ENCODE measurements at regions not wholly inside any gene's neighbourhood (a gene's known extent, or its start where the extent isn't known, plus 50 kb on each side); places are given as distances from the start of the nearest gene placed in this dataset.

DNA sequence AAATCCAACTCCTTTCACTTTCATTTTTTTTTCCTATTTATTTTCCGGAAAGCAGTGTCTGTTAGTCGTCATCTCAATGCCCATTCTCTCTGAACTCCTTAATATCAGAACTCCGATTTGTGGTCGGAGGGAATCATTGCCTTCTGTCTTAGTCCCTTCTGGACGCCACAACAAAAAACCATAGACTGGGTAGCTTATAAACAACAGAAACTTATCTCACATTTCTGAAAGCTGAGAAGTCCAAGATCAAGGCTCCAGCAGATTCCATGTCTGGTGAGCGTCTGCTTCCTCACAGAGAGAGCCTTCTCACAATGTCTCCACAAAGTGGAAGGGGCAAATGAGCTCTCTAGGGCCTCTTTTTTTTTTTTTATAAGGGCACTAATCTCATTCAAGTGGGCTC is 296.6 kb upstream of the CDH11 start:
- Histone ChIP-seq H2AFZ (ENCODE audit: low read depth, low read length, poor library complexity, severe bottlenecking) (no peak overlapping the region), H3K27ac (ENCODE audit: low read depth, low read length) (no peak overlapping the region), H3K4me3 (replicated peaks in 1 of 2; ENCODE audit: low read depth in 1 of 2, low read length in 2 of 2) (no peak overlapping the region), H3K9me2 (ENCODE audit: insufficient read depth) (no peaks in the 10 kb centered on the region), H3K9ac (ENCODE audit: low read length) (no peak overlapping the region), H3K9me3 (ENCODE audit: control insufficient read depth in 1 of 2, insufficient read depth in 1 of 2, low read depth in 1 of 2, low read length in 2 of 2) (peaks cover under 1 to 15% of the 10 kb centered on the region in 2 experiments; a peak in 2 of 4 replicates), H3K27me3 (ENCODE audit: insufficient read depth, low read length) (no peaks in the 10 kb centered on the region), H4K20me1 (ENCODE audit: insufficient read depth) (no peaks in the 10 kb centered on the region), H3K79me2 (ENCODE audit: insufficient read depth, low read length) (no peaks in the 10 kb centered on the region), H3K36me3 (ENCODE audit: control insufficient read depth in 1 of 2, insufficient read depth in 2 of 2, low read length in 2 of 2) (no peaks in the 10 kb centered on the region), H3K4me2 (ENCODE audit: low read length) (no peak overlapping the region), H3K4me1 (ENCODE audit: control insufficient read depth in 1 of 2, insufficient read depth in 2 of 2, low read length in 2 of 2) (no peaks in the 10 kb centered on the region)
- no peak for TF ChIP-seq FOSL1 (IDR thresholded peaks at IDR 0.05; ENCODE audit: low read depth)
- no peak for TF ChIP-seq EZH2 (IDR thresholded peaks at IDR 0.05)
- no peak for TF ChIP-seq EGR1 (IDR thresholded peaks at IDR 0.05; ENCODE audit: low read depth)
- TF ChIP-seq EZH2phosphoT487 (IDR thresholded peaks at IDR 0.05; ENCODE audit: borderline replicate concordance), result no peak
- TF ChIP-seq, protein P1, sequence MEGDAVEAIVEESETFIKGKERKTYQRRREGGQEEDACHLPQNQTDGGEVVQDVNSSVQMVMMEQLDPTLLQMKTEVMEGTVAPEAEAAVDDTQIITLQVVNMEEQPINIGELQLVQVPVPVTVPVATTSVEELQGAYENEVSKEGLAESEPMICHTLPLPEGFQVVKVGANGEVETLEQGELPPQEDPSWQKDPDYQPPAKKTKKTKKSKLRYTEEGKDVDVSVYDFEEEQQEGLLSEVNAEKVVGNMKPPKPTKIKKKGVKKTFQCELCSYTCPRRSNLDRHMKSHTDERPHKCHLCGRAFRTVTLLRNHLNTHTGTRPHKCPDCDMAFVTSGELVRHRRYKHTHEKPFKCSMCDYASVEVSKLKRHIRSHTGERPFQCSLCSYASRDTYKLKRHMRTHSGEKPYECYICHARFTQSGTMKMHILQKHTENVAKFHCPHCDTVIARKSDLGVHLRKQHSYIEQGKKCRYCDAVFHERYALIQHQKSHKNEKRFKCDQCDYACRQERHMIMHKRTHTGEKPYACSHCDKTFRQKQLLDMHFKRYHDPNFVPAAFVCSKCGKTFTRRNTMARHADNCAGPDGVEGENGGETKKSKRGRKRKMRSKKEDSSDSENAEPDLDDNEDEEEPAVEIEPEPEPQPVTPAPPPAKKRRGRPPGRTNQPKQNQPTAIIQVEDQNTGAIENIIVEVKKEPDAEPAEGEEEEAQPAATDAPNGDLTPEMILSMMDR (IDR thresholded peaks at IDR 0.05 in 2 of 3, conservative IDR thresholded peaks at IDR 0.05 in 1 of 3; ENCODE audit: borderline replicate concordance in 1 of 3, insufficient read depth in 1 of 3, low read depth in 2 of 3, low read length in 2 of 3), result no peak
- TF ChIP-seq ELF1 (IDR thresholded peaks at IDR 0.05; ENCODE audit: borderline replicate concordance, low read depth), result no peak
- TF ChIP-seq, protein P2, sequence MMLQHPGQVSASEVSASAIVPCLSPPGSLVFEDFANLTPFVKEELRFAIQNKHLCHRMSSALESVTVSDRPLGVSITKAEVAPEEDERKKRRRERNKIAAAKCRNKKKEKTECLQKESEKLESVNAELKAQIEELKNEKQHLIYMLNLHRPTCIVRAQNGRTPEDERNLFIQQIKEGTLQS (IDR thresholded peaks at IDR 0.05), result no peak
- no peak for TF ChIP-seq SIN3A (IDR thresholded peaks at IDR 0.05; ENCODE audit: low read depth)
- TF ChIP-seq POLR2A (IDR thresholded peaks at IDR 0.05; ENCODE audit: borderline replicate concordance, extremely low read depth, insufficient read depth, insufficient read length), result no peak
- TF ChIP-seq POLR2AphosphoS5 (IDR thresholded peaks at IDR 0.05; ENCODE audit: low read depth, low read length), result no peak
- no peak for TF ChIP-seq TCF7L2 (IDR thresholded peaks at IDR 0.05; ENCODE audit: borderline replicate concordance, extremely low read depth, insufficient read depth, insufficient read length)
- no peak for TF ChIP-seq ZFX (IDR thresholded peaks at IDR 0.05)
- TF ChIP-seq, protein P3, sequence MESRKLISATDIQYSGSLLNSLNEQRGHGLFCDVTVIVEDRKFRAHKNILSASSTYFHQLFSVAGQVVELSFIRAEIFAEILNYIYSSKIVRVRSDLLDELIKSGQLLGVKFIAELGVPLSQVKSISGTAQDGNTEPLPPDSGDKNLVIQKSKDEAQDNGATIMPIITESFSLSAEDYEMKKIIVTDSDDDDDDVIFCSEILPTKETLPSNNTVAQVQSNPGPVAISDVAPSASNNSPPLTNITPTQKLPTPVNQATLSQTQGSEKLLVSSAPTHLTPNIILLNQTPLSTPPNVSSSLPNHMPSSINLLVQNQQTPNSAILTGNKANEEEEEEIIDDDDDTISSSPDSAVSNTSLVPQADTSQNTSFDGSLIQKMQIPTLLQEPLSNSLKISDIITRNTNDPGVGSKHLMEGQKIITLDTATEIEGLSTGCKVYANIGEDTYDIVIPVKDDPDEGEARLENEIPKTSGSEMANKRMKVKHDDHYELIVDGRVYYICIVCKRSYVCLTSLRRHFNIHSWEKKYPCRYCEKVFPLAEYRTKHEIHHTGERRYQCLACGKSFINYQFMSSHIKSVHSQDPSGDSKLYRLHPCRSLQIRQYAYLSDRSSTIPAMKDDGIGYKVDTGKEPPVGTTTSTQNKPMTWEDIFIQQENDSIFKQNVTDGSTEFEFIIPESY (IDR thresholded peaks at IDR 0.05; ENCODE audit: extremely low read depth, insufficient replicate concordance, low read length), result no peak
- TF ChIP-seq RAD21 (IDR thresholded peaks at IDR 0.05; ENCODE audit: low read depth), result no peak
- TF ChIP-seq, protein P4, sequence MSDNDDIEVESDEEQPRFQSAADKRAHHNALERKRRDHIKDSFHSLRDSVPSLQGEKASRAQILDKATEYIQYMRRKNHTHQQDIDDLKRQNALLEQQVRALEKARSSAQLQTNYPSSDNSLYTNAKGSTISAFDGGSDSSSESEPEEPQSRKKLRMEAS (IDR thresholded peaks at IDR 0.05), result no peak
- intact Hi-C loops (cut with micrococcal nuclease), result no loop called here
- POLR2A ChIA-PET, result no interaction called here
- RAD21 ChIA-PET (ENCODE audit: low non-redundant PET in 1 of 2, low total read pairs in 2 of 2, uncharacterized antibody in 2 of 2, unreplicated experiment in 2 of 2), result no interaction called here
- no peak for ATAC-seq
- DNase-seq (ENCODE audit: low read depth, low spot score), result no peak
- BruUV-seq (replicated peaks), result no TSS peak
- CTCF ChIA-PET, result no interaction called here
